Immature natural killer cell (primary cell): ENCODE measurements at regions not wholly inside any gene's neighbourhood (a gene's known extent, or its start where the extent isn't known, plus 50 kb on each side); places are given as distances from the start of the nearest gene placed in this dataset.
"Not testable (repeated sequence)": the region's sequence is repeated elsewhere in the genome, so short reads cannot be mapped to it uniquely, and the experiment has no call there.

Experiments
- DNase-seq, 3 donors: peaks; one replicate each; pipeline ENCODE4 v3.0.0; 2022; ENCODE audit warnings: mixed read lengths in 1 of 3
- H3K27ac Mint-ChIP-seq, 6 donors: one replicate each; pipeline ENCODE4 v1.8.0; 2020; ENCODE audit warnings: mixed read lengths in 6 of 6, mild to moderate bottlenecking in 5 of 6, inconsistent platforms in 4 of 6, moderate library complexity in 3 of 6
- H3K27me3 Mint-ChIP-seq, 3 donors: one replicate each; pipeline ENCODE4 v1.8.0; 2020 to 2021; ENCODE audit warnings: low read depth in 3 of 3, mild to moderate bottlenecking in 3 of 3, mixed read lengths in 3 of 3, moderate library complexity in 3 of 3, inconsistent platforms in 1 of 3
- H3K36me3 Mint-ChIP-seq, 3 donors: one replicate each; pipeline ENCODE4 v1.8.0; 2020; ENCODE audit warnings: mixed read lengths in 3 of 3, inconsistent platforms in 2 of 3, mild to moderate bottlenecking in 2 of 3
- H3K4me1 Mint-ChIP-seq, 2 donors: one replicate each; pipeline ENCODE4 v1.8.0; 2020; ENCODE audit warnings: inconsistent platforms in 2 of 2, mild to moderate bottlenecking in 2 of 2, mixed read lengths in 2 of 2, moderate library complexity in 1 of 2
- H3K4me3 Mint-ChIP-seq, 5 donors: one replicate each; pipeline ENCODE4 v1.8.0; 2020; ENCODE audit warnings: mild to moderate bottlenecking in 5 of 5, mixed read lengths in 5 of 5, inconsistent platforms in 3 of 5, moderate library complexity in 3 of 5
- H3K9me3 Mint-ChIP-seq, 6 donors: one replicate each; pipeline ENCODE4 v1.8.0; 2020; ENCODE audit warnings: mild to moderate bottlenecking in 6 of 6, mixed read lengths in 6 of 6, inconsistent platforms in 4 of 6, moderate library complexity in 3 of 6

GRCh38 chr9:80678906-80679305, 1010.4 kb downstream of the TLE1 start:
- no peak overlapping the region for H3K4me3 Mint-ChIP-seq
- DNase-seq = no peak
- H3K9me3 Mint-ChIP-seq = peaks cover 0 to 5% (median 0%) of the 10 kb centered on the region in 6 donors
- H3K4me1 Mint-ChIP-seq = no peaks in the 10 kb centered on the region
- H3K27ac Mint-ChIP-seq = no peak overlapping the region
- no peaks in the 10 kb centered on the region for H3K36me3 Mint-ChIP-seq
- H3K27me3 Mint-ChIP-seq = no peaks in the 10 kb centered on the region

DNA sequence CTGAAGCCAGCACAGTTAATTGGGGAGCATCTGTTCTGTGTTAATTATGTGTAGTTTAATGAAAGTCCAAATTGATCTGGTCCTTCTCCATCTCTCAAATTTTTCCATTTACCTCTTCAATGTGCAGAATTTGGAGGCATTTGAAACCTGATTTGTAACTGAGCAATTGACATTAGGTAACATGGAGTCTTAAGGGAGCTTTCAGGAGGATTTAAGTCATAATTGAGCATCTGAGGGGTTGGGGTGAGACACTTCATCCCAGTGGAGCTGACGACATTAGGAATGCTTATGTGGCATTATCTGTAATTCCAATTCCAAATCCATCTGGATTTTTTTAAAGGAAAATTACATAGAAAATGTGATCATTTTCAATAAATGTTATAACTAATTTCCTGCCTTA, 1015.9 kb downstream of the TLE1 start:
- DNase-seq = no peak
- Mint-ChIP-seq H3K4me3 (no peak overlapping the region), H3K36me3 (peaks cover 0 to 4% (median 0%) of the 10 kb centered on the region in 3 donors)

GRCh38 chr9:80665479-80665878, 1023.9 kb downstream of the TLE1 start:
- H3K27ac Mint-ChIP-seq = no peak overlapping the region

More for the DNA sequence above, 1015.9 kb downstream of the TLE1 start:
- H3K27me3 Mint-ChIP-seq = no peaks in the 10 kb centered on the region
- peaks cover 3 to 28% (median 7%) of the 10 kb centered on the region in 6 donors for H3K9me3 Mint-ChIP-seq
- H3K27ac Mint-ChIP-seq = no peak overlapping the region
- H3K4me1 Mint-ChIP-seq = no peaks in the 10 kb centered on the region

GRCh38 chr9:80664327-80665210, 1024.8 kb downstream of the TLE1 start:
- H3K4me1 Mint-ChIP-seq = peaks cover 13 to 22% of the 10 kb centered on the region in 2 donors
- peak overlapping the region in 4 of 6 donors; percentile 3 to 84 (median 56) for H3K27ac Mint-ChIP-seq
- H3K36me3 Mint-ChIP-seq = peaks cover 2 to 3% (median 3%) of the 10 kb centered on the region in 3 donors
- DNase-seq = peak in 1 of 3 donors; percentile 3
- peaks cover 0 to 4% (median 0%) of the 10 kb centered on the region in 3 donors for H3K27me3 Mint-ChIP-seq
- peak overlapping the region in 3 of 5 donors; percentile 41 to 69 (median 63) for H3K4me3 Mint-ChIP-seq
- peaks cover 0 to 30% (median 15%) of the 10 kb centered on the region in 6 donors for H3K9me3 Mint-ChIP-seq

More at GRCh38 chr9:80665479-80665878, 1023.9 kb downstream of the TLE1 start:
- H3K27me3 Mint-ChIP-seq = peaks cover 0 to 4% (median 0%) of the 10 kb centered on the region in 3 donors
- H3K4me3 Mint-ChIP-seq = no peak overlapping the region
- peaks cover 0 to 33% (median 12%) of the 10 kb centered on the region in 6 donors for H3K9me3 Mint-ChIP-seq
- DNase-seq = no peak
- H3K36me3 Mint-ChIP-seq = peaks cover 3% of the 10 kb centered on the region in 3 donors
- H3K4me1 Mint-ChIP-seq = peaks cover 13 to 22% of the 10 kb centered on the region in 2 donors

GRCh38 chr9:80659751-80660150, 1029.6 kb downstream of the TLE1 start:
- Mint-ChIP-seq H3K4me1 (peaks cover 8 to 14% of the 10 kb centered on the region in 2 donors), H3K9me3 (peaks cover 2 to 24% (median 10%) of the 10 kb centered on the region in 6 donors)
- not testable (repeated sequence) for DNase-seq, H3K4me3 Mint-ChIP-seq, H3K27me3 Mint-ChIP-seq, H3K36me3 Mint-ChIP-seq, H3K27ac Mint-ChIP-seq

DNA sequence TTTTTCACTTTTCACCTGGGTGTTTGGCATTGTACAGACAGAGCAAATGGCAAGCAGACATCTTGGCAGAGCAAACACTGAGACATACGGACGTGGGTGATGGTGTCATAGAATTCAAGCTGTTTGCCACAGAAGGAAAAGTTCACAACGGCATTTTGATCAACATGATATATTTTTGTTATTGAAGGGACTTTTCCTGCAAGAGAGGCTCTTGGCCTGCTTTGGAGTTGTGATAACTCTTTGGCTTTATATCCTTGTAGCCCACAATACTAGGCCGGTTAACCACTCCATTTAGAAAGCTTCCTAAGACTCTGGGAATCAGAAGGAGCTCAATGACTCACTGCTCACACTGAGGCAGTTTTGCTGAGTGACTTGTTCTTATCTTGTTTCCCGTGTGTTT, 1038.3 kb downstream of the TLE1 start:
- Mint-ChIP-seq H3K4me3 (no peak overlapping the region), H3K9me3 (peaks cover 0 to 16% (median 5%) of the 10 kb centered on the region in 6 donors), H3K4me1 (no peaks in the 10 kb centered on the region), H3K36me3 (no peaks in the 10 kb centered on the region), H3K27me3 (peaks cover 0 to 1% (median 0%) of the 10 kb centered on the region in 3 donors), H3K27ac (no peak overlapping the region)
- DNase-seq = no peak

DNA sequence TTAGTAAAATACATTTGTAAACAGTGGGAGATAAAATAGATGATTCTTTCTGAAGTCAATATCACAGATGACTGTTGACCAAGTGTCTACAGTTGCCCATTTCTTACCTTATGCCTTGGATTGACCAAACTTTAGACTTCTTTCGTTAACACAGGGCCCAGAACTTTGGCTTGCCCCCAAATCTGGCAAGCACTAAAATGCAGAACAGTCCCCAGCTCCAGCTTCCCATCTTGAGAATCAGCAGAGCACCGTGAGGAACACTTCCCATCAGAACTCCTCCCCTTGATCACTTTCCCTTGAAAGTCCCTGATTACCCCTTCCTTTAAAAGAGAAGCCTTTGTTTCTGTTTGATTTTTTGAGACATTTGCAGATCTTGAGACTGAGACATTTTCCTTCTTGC, 1039.9 kb downstream of the TLE1 start:
- Mint-ChIP-seq H3K4me1 (no peaks in the 10 kb centered on the region), H3K9me3 (peaks cover under 1 to 16% (median 2%) of the 10 kb centered on the region in 6 donors), H3K36me3 (no peaks in the 10 kb centered on the region), H3K27ac (no peak overlapping the region), H3K27me3 (peaks cover 0 to 1% (median 0%) of the 10 kb centered on the region in 3 donors), H3K4me3 (no peak overlapping the region)
- DNase-seq = no peak

DNA sequence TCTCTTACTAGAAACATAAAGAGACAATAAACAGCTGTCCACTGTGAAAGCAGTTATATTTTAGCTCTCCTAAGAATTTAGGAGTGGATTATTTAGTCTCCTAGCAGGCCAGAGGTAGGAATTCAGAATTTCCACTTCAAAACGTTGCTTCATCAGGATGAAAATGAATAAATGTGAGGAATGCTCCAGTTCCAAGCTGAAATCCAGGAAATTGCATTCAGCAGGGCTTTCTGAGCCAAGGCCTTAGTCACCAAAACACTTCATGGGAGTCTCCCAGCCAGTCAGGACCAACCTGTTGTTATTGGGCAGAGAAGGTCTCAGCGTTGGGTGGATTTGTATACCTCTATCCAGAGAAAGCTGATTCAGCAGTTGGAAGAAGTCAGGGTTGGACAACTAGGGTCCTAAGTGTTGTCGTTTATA, 1040.3 kb downstream of the TLE1 start:
- Mint-ChIP-seq H3K27ac (no peak overlapping the region), H3K4me1 (no peaks in the 10 kb centered on the region), H3K4me3 (no peak overlapping the region), H3K36me3 (no peaks in the 10 kb centered on the region), H3K27me3 (peaks cover 0 to 1% (median 0%) of the 10 kb centered on the region in 3 donors), H3K9me3 (peaks cover 0 to 17% (median 3%) of the 10 kb centered on the region in 6 donors)
- DNase-seq = no peak

- no peaks in the 10 kb centered on the region for H3K36me3 Mint-ChIP-seq
- no peak overlapping the region for H3K27ac Mint-ChIP-seq
- no peak overlapping the region for H3K4me3 Mint-ChIP-seq
- no peak for DNase-seq
- H3K27me3 Mint-ChIP-seq = peaks cover 0 to 1% (median 0%) of the 10 kb centered on the region in 3 donors
- peaks cover 0 to 20% (median 3%) of the 10 kb centered on the region in 6 donors for H3K9me3 Mint-ChIP-seq
- H3K4me1 Mint-ChIP-seq = no peaks in the 10 kb centered on the region
These were observed 1041.0 kb downstream of the TLE1 start for GRCh38 chr9:80648336-80648735.

- Mint-ChIP-seq H3K9me3 (peaks cover 0 to 20% (median 3%) of the 10 kb centered on the region in 6 donors), H3K4me3 (no peak overlapping the region), H3K36me3 (no peaks in the 10 kb centered on the region), H3K27me3 (no peaks in the 10 kb centered on the region), H3K4me1 (no peaks in the 10 kb centered on the region), H3K27ac (no peak overlapping the region)
- no peak for DNase-seq
These were observed 1043.1 kb downstream of the TLE1 start for GRCh38 chr9:80646211-80646610.

GRCh38 chr9:80644044-80644443, 1045.3 kb downstream of the TLE1 start:
- Mint-ChIP-seq H3K36me3 (no peaks in the 10 kb centered on the region), H3K9me3 (peaks cover 0 to 24% (median 3%) of the 10 kb centered on the region in 6 donors), H3K4me1 (no peaks in the 10 kb centered on the region), H3K27me3 (peaks cover 0 to 2% (median 0%) of the 10 kb centered on the region in 3 donors), H3K27ac (no peak overlapping the region), H3K4me3 (no peak overlapping the region)
- no peak for DNase-seq

GRCh38 chr9:80635065-80635464, 1054.3 kb downstream of the TLE1 start:
- Mint-ChIP-seq H3K27ac (no peak overlapping the region), H3K4me3 (no peak overlapping the region), H3K9me3 (peaks cover 16 to 68% (median 21%) of the 10 kb centered on the region in 6 donors), H3K4me1 (no peaks in the 10 kb centered on the region), H3K27me3 (peaks cover 0 to 2% (median 0%) of the 10 kb centered on the region in 3 donors), H3K36me3 (no peaks in the 10 kb centered on the region)
- no peak for DNase-seq

GRCh38 chr9:80632041-80632440, 1057.3 kb downstream of the TLE1 start:
- no peak for DNase-seq
- Mint-ChIP-seq H3K4me3 (no peak overlapping the region), H3K27ac (no peak overlapping the region), H3K4me1 (no peaks in the 10 kb centered on the region), H3K36me3 (no peaks in the 10 kb centered on the region), H3K27me3 (peaks cover 0 to 2% (median 0%) of the 10 kb centered on the region in 3 donors), H3K9me3 (peaks cover 16 to 60% (median 21%) of the 10 kb centered on the region in 6 donors)

GRCh38 chr9:80622508-80622907, 1050.7 kb downstream of the TLE4 start:
- DNase-seq = no peak
- Mint-ChIP-seq H3K9me3 (peaks cover 6 to 34% (median 9%) of the 10 kb centered on the region in 6 donors), H3K36me3 (no peaks in the 10 kb centered on the region), H3K27ac (no peak overlapping the region), H3K4me1 (no peaks in the 10 kb centered on the region), H3K4me3 (no peak overlapping the region), H3K27me3 (peaks cover 0 to 2% (median 2%) of the 10 kb centered on the region in 3 donors)
